HG02943 (cell line): ENCODE measurements at regions not wholly inside any gene's neighbourhood (a gene's known extent, or its start where the extent isn't known, plus 50 kb on each side); places are given as distances from the start of the nearest gene placed in this dataset.
A peak's percentile ranks its signal among the peaks of the same experiment; 100 is the strongest.

Source experiments
- ATAC-seq: cut with Tn5 transposase; IDR thresholded peaks from one replicate; pipeline ENCODE4 v1.9.1; 2021; ENCODE audit warnings: mild to moderate bottlenecking, low read depth, moderate library complexity; ENCODE audit not compliant: unreplicated experiment

DNA sequence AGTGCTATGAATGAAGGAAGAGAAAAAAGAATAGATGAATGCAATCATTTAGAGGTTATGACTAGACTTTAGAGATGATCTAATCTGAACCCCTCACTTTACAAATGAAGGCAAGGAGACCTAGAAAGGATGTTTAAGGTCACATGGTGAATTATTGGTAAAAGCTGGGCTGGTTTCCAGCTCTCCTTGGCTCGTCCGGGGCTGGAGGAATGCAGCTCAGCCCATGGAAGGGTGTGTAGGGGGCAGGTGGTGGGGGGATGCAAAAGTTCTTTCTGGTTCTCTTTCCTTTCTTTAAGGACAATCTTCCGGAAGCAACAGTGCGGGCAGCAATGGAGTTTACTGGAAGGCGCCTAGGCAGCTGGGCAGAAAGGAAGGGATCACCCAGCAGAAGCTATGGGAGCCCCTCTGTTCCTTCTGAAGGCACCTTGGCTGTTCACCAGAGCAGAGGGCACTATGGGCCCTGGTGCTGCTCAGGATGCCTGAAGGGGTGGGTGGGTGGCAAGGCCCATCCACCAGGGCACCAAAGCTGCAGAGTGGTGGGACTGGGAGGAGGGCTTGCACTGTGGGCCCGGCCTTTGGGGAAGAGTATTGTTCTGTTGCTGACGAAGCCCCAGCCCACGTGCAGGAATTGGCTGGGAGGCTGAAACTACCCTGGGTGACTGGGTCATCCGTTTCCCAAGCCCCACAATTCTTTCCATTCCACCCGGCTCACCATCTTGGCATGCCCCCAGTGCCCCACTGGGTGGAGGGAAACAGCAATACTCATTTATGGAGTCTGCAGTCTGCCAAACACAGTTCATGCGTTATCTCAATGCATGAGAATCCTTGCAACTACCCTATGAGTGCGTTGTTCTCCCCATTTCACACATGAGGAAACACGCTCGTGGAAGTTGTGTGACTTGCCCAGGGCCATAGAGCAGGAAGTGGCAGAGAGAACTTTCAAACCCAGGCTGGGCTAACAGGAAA is 78.2 kb downstream of the IRF2BPL start:
- ATAC-seq: no peak

DNA sequence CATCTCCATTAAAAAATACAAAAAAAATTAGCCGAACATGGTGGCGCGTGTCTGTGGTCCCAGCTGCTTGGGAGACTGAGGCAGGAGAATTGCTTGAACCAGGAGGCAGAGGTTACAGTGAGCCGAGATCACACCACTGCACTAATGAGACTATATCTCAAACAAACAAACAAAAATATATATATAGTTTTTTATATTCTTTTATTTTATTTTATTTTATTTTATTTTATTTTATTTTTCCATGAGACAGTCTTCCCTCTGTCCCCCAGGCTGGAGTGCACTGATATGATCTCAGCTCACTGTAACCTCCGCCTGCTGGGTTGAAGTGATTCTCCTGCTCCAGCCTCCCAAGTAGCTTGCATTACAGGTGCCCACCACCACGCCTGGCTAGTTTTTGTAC is 79.5 kb downstream of the IRF2BPL start:
- ATAC-seq: no peak

DNA sequence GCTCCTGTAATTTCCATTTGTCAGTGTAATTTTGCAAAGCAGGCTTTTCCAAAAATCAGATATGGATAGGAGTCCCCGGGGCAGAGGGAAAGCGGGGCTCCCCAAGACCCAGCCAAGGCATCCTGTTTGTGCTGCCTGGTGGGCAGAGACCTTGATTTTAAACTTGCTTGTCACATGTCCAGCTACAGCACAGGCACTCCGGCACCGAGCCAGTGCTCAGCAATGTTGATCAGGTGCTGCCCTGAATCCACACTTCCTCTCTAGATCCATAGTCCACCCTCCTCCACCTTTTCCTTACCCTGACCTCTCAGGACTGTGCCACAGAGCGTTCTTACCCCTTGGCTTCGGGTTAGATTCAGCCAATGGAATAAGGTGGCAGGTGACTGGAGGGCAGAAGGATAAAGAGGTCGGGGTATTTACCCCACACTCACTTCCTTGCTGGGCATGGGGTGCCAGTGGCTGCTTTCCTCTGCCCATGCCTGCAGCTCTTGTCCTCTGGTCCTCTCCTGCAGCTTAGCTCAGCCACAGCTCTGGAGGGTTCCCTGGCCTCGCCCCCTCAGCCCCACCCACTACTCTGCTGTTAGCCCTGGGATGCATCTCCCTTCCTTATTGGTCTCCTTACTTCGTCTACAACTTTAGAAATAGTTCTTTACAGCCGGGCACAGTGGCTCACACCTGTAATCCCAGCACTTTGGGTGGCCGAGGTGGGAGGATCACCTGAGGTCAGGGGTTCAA is 80.1 kb downstream of the IRF2BPL start:
- ATAC-seq: no peak

DNA sequence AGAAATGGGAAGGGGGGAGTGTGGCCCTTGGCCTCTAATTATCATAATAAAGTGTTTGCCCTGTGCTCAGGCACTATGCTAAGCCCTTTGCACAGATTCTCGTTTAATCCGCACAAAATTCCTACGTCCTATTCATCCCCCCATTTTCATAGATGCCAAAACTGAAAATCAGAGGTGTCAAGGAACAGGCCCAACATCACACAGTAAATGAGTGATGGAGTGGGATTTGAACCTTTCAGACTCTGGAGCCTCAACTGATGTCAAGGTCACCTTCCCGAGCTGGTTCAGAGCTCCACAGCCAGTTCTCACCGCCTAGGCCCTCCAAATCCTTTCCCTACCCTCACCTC is 80.7 kb downstream of the IRF2BPL start:
- no peak for ATAC-seq

DNA sequence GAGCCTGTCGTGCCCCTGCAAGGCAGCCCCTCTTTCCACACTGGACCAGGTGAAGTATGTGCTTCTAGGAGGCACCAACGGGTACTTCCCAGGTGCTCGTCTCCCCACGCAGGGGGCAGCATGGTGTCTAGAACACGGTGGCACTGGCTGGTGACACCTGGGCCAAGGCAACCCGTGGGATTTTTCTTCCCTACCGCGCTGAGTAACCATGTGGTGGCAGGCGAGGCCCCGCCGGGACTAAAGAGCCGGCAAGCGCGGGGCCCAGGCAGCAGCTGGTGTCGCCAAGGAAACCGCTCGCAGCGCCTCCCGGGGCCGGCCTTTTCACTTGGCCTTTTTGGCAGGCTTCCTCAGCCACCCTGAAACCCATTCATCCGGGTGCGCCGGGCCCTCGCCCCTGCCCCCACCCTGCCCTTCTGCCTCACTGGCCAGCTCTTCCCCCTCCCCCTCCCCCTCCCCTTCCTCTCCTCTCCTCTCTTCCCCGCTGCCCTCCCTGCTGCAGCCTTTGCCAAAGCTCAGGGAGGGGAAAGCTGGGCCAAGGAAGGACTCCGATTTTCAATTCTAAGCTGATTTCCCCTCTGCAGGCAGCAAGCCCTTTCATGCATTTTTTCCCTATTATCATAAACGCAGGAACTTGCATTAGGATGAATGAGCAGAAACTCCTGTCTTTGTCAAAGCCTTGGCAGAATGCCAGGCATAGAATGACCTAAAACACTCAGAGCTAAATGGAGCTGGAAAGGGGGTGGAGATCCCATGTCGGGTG is 81.2 kb downstream of the IRF2BPL start:
- peak; percentile 68 for ATAC-seq

DNA sequence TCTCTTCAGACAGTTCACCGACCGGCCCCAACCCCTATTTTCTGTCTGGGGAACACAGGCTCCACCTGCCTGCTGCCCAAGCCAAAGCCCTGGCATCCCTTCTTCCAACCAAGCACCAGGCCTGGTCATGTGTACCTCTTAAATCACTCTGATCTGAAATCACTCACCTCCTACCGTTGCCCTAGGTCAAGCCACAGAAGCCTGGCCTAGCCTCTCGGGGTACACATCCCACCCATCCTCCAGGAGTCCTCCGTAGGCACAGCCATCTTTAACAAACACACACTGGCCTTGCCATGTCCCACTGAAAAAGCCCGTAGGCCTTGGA is 81.8 kb downstream of the IRF2BPL start:
- peak; percentile 5 for ATAC-seq

DNA sequence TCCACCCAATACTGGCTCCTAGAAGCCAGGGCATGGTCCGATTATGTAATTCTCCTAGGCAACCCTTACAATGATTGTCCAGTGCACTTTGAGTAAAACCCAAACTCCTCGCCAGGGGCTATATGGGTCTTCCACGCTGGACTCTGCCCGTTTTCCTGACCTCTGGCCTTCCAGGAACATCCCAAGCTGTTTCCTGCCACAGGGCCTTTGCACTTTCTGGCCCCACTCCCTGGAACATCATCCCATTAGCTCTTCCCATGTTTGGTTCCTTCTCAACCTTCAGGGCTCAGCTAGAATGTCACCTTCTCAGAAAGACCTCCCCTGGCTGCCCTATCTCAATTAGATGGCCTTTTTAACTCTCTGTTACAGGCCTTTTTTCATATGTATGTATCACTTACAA is 85.4 kb downstream of the IRF2BPL start:
- no peak for ATAC-seq

DNA sequence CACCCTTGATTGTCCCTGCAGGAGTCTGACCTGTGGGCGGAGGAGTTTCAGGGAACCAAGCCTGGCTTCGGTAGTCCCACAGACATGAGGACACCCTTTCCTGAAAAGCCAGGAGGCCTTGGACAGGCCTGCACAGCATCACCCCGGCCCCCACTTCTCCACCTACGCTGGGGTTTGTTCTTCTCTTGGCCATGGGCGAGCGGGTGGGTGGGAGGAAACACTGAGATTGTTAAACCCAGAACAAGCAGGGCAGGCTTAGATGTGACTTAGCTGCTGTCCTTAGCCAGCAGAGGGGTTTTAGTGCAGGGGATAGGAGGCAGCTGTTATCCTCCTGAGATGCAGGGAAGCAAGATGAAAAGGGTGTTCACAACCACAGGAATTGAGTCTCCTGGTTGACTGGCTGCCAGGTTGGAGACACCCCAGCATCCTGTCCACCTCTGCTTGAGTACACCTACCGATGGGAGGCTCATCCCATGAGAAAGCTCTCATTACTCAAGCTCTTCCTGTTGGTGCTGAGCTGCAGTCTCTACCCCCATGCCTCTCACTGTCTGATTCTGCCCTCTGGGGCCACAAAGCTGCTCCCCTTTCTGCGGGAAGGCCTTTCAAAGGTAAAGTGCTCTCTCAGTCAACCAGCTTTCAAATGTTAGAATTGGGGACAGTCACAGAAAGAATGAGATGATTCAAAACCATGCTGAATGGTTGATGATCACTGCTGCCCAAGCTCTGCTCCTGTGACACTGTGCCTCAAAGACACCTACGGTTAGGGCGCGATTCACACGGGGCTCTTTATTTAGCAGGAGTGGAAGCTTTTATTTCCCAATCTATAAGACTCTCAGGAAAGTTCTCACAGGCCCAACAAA is 86.3 kb downstream of the IRF2BPL start:
- ATAC-seq: no peak

DNA sequence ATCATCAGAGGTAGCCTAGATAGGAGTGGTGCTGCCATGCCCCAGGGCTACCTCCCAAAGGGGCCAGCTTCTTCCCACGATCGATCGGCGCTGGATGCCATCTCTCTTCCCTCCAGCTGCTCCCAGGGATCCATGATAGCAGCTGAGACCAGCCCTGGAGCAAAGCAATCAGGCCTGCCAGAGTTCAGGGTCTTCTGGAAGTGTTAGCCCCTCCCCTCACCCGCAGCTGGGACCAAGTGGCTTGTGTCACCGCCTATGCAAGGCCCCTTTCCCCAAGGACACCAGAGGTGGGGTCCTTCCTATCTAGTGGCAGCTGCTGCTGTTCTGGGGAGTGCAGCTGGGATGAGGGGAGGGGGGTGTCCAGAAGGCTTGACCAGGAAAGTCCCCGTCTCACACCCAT is 87.0 kb downstream of the IRF2BPL start:
- ATAC-seq: no peak

DNA sequence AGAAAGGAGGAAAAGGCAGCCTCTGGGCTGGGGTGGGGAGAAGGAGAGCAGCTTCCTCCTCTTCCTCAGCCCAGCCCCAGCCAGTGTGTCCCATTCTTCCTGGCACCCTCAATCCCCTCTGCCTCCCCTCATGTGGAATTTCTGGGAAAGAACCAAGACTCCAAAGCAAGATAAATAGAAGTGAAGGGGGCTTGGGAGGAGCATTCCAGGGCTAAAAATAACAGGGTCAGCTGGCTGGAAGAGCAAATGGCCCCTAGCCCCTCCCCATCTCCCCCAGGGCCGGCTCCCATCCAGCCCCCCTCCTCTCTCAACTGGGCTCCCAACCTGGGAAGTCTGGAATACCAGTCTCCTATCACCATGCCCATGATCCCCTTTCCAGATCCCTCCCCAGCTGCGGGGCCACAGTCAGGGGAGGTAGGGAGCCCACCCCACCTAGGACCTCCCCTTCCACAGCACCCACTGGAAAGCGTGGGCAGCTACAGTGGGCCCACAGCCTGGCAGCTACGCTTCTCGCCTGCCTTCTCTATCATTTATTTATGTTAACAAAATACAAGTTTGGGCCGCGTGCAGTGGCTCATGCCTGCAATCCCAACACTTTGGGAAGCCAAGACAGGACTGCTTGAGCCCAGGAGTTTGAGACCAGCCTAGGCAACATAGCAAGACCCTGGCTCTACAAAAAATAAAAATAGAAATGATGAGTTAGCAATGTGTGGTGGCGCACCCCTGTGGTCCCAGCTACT is 88.3 kb downstream of the IRF2BPL start:
- no peak for ATAC-seq

DNA sequence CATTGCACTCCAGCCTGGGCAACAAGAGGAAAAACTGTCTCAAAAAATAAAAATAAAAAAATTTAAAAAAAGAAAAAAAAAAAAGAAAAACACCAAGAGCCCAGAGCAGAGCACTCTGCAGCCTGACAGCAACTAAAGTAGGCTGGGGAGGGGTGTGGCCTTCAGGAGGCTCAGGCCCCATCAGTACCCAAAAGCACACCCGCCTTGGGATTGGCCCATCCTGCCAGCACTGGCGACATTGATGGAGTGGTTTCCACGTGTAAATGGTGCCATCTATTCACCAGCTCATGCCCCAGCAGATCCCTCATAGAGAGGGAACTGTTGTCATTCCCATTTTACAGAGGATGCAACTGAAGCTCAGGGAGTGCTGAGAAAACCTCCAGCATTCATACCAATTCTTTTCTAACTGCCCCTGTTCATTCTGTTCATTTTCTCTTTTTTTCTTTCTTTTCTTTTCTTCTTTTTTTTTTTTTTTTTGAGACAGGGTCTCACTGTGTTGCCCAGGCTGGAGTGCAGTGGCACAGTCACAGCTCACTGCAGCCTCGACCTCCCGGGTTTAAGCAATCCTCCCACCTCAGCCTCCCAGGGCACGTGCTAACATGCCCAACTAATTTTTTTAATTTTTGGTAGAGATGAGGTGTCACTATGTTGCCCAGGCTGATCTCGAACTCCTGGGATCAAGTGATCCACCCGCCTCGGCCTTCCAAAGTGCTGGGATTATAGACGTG is 89.3 kb downstream of the IRF2BPL start:
- no peak for ATAC-seq

DNA sequence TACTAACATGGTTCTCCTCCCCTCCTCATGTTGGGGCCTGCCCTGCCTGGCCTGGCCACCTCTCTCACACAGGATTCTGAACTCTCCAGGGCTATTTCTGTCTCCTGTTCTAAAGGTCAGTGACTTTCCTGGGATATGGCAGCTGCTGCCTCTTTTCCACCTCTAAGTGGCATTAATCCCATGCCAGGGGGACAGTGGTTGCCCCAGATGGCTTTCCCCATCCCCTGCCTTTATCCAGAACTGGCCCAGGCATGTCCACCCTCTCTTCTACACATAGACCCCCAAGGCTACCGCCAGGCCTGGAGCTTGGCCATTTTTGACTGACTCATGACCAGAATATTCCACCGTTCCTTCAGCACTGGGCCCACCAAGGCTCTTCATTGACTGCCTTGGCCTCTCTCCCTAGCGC is 90.4 kb downstream of the IRF2BPL start:
- no peak for ATAC-seq

DNA sequence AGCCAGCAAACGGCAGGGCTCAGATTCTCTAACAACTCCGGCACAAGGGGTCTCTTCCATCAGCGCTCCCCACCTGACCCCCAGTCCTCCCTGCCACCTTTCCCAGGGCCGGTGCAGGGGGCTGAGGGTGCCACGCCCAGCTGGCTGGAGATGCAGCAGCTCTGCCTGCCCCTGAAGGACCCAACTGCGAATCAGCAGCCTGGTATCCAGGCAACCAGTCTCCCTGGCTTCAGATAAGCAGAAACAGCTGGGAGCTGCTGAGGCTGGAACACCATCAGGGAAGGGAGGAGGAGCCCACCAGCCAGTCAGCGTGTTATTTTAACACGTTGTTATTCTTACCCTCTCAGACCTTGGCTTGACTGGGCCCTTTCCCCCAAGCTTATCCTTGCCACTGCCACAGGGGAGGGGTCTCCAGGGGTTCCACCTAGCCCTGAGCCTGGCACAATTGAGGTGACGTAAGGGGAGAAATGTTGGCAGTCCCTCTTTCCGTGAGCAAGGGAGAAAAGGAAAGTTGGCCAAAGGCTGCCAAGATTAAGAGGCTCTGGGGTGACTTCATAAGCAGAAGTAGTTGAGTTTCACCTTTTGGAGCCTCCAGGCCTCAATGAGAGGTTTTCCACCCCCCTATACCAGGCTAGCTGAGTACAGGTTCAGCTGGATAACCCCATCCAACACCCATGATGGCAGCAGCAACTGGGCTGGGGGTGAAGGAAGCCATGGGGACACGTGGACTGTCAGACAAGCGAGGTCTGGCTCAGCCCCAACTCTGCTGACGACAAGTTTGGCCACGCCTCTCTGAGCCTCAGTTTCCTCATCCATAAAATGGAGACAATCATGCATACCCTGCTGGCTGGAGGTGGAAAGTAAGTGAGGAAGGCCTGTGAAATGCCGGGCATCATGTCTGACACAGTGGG is 91.1 kb downstream of the IRF2BPL start:
- no peak for ATAC-seq

DNA sequence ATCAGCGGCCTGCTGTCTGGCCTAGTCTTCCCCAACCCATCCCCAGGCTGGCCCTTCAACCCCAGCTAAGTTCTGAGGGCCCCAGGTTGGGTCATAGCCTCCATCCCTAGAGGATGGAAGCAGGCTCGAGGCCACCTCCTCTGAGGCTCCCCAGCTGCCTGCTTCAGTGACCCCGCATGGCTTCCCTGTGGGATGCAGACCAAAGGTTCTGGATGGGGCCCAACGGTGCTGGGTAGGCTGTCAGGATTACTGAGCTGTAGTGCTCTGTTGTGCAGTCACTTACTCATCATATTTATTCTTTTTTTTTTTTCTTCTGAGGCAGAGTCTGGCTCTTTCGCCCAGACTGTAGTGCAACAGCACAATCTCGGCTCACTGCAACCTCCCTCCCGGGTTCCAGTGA is 92.0 kb downstream of the IRF2BPL start:
- no peak for ATAC-seq

DNA sequence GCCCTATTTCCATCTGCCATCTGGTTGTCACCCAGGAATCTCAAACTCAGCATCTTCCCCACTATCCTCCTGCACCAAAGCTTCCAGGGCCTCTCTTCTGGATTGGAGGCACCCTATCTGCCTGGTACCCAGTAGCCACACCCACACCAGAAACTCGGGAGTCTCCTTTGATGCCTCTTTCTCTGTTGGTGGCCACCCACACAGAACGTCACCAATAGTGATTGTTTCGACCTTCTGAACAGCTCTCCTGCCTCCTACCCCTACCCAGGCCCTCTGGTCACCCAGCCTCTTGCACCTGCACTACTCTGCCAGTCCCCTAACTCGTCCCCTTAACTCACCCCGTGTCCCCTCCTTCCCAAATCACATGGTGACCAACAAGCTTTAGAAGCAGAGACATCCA is 95.0 kb downstream of the IRF2BPL start:
- ATAC-seq: no peak

DNA sequence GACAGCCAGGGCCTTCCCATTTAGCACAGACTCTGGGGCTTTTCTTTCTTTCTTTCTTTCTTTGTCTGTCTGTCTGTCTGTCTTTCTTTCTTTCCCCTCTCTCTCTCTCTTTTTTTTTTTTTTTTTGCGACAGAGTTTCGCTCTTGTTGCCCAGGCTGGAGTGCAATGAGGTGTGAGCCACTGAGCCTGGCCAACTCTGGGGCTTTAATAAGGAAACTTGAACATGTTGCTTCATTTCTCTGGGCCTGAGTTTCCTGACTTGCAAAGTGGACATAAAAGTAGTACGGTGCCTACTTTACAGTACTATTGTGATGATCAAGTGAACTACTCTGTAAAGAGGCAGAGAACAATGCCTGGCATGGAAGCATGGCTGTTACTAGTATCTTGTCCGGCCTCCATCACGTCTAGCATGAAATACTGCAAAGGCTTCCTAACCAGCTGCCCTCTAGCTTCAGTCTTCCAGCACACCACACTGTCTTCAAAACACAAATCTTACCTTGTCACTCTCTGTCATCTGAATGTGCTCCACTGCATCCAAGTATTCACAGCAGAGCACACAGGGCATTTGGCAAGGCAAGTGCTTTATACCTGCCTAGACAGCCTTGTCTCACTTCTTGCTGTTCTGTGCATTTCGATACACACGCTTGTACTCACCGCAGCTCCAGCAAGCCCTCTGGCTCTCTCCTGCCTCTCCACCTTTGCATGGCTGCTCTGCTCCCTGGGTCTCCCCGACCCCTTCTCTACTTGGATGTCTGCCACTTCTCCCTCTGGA is 96.7 kb downstream of the IRF2BPL start:
- no peak for ATAC-seq

DNA sequence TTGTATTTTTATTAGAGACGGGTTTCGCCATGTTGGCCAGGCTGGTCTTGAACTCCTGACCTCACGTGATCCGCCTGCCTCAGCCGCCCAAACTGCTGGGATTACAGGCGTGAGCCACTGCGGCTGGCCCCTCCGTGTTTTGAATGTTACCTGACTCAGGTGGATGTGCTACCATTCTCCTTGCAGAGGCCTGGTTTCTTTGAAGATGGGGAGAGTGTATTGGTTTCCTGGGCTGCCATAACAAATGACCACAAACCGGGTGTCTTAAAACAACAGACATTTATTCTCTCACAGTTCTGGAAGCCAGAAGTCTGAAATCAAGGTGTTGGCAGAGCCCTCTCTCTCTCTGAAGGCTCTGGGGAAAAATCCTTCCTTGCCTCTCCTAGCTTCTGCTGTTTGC is 98.0 kb downstream of the IRF2BPL start:
- no peak for ATAC-seq
